Inflammatory macrophage treated with lipopolysaccharide for 4 hours (primary cell): ENCODE measurements at regions not wholly inside any gene's neighbourhood (a gene's known extent, or its start where the extent isn't known, plus 50 kb on each side); places are given as distances from the start of the nearest gene placed in this dataset.

Source experiments
- DNase-seq: peaks from one replicate; pipeline ENCODE4 v3.0.0-alpha.2; 2020

DNA sequence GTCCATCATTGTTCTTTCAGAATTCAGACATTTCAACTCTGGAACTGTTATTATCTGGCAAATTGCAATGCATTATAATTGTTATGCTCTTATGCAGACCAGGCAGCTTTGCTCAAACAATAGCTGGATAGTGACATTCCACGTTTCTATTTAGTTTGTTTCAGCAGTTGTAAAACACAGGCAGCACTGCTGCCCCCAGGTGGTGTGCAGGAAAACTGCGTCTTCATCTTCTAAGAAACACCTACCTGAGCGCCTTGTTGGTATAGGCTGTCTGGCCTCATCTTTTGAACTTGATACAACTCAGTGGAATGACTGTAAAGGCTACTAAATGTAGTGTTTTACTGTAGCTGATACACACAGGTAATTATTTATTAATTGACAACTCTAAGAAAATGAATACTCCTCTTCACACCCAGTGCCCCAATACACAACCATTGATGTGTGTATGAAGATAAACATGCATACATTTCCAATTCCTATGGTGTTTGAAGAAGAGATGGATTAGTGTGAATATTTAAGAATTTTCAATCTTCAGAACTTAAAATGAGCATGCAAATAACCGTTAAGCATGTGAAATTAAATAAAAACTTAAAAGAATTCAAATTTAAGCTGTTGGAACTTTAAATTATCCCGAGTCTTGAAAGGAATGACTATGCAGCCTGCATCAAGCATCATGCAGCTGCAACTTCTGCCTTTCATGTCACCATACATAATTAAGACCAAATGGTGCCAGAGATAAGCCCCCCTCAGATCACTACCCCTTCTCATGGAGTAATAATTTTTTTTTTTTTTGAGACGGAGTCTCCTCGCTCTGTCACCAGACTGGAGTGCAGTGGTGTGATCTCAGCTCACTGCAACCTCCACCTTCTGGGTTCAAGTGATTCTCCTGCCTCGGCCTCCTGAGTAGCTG is 85.6 kb downstream of the CD8B2 start:
- DNase-seq, result peak; percentile 16

DNA sequence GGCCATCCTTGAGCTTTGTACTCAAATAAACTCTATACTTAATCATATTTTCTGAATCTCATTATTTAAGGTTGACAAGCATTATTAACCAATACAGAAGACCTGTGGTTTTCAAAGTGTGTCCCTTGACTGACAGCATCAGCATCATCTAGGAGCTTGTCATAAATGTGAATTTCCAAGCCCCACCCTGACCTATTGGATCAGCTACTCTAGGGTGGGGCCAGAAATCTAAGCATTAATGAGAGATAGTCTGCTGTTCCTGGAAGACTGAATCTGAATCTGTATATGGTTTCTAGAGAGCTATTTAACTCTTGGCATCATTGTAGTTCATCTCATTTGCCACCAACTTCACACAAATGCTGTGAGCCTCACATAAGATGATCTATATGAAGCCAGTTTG is 86.6 kb downstream of the CD8B2 start:
- no peak for DNase-seq

DNA sequence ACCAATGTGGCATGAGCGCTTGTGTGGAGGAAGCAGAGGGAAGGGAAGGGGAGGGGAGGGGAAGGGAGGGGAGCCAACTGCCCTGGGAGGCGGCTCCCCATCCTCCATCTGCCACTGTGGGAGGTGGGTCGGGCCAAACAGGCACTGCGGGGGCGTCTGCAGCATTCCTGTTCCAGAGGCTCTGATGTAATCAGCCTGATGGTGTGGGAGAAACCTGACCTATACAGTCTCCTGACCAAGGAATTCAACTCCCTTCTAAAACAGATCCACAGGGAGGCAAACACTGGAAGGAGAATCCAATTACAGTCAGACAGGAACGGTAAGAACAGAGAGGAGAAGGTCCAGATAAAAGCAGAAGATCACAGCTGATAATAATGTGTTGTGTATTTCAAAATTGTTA is 88.8 kb downstream of the CD8B2 start:
- DNase-seq, result no peak

DNA sequence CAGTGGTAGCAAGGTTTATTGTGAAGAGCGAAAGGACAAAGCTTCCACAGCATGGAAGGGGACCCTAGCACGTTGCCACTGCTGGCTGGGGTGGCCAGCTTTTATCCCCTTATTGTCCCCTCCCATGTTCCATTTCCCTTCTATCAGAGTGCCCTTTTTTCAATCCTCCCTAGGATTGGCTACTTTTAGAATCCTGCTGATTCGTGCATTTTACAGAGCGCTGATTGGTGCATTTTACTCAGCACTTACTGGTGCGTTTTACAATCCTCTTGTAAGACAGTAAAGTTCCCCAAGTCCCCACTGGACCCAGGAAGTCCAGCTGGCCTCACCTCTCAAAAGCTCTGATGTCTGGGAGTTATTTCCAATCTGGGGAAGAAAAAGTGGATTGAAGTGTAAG is 90.1 kb downstream of the CD8B2 start:
- no peak for DNase-seq

DNA sequence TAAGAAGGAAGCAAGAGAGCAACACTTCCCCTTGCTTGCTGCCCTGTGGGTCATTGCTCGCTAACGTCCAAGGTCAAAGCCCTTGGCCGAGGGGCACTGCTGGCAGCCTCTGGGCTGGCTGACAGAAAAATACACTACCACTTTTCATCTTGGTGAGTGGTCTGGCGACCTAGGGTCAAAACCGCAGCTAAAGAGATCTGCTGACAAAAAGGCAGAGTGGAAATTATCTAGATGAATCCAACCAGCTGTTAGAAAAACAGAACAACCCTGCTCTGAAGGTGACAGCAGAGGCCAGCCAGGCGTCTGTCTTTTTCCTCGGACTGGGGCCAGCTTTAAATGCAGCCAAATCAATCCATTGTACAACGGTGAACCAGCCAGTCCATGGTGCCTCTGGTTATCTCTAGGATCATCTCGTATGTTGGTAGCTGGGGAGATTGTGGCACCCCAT is 92.6 kb downstream of the CD8B2 start:
- DNase-seq, result no peak

DNA sequence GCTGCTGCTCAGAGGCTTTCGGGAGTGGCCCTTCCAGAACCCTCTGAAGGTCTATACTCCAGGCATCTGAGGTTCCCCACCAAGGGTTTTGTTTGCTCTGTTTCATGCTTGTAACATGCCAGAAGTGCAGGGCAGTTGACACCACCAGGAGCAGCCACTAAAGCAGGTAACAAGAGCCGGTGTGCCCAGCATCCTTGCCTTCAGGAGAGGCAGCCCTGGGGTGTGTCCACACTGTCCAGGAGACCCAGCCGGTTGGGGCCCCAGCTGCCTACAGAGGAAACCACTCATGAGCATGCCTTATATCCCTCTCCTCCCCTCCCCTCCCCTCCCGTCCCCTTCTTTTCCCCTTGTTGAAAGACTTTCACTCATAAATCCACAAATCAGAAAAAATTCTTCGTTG is 93.1 kb downstream of the CD8B2 start:
- DNase-seq, result no peak

DNA sequence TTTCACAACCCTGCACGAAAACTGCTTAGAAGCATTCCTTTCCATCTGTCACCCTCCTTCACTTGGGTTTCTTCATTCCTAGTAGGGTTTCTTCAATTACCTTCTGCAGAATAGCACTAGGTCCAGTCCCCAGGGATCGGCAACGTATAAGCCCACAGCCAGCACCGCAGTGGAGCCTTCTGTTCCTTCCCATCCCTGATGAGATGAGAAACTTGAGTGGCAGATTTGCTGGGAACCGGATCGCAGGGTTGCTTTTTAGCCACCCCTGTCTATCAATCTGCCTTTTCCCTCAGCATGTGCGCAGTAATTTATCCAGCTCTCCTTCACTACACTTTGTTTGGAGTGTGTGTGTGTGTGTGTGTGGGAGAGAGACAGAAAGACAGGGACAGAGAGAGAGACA is 94.2 kb downstream of the CD8B2 start:
- DNase-seq, result no peak

DNA sequence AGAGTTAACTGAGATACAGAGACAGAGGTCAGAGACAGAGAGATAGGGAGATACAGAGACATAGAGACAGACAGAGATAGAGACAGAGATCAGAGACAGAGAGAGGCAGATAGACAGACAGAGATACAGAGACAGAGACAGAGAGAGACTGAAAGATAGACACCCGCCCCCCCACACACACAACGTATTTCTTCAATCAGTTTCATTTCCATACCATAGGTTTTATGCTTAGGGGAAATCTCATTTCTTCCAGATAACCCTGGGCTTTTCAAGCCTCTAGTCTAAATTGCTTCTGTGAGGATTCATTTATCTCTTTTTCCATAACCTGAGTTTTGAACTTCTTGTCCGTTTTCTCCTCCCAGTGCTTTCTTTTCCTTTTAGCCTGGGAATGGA is 94.6 kb downstream of the CD8B2 start:
- DNase-seq, result peak; percentile 30

DNA sequence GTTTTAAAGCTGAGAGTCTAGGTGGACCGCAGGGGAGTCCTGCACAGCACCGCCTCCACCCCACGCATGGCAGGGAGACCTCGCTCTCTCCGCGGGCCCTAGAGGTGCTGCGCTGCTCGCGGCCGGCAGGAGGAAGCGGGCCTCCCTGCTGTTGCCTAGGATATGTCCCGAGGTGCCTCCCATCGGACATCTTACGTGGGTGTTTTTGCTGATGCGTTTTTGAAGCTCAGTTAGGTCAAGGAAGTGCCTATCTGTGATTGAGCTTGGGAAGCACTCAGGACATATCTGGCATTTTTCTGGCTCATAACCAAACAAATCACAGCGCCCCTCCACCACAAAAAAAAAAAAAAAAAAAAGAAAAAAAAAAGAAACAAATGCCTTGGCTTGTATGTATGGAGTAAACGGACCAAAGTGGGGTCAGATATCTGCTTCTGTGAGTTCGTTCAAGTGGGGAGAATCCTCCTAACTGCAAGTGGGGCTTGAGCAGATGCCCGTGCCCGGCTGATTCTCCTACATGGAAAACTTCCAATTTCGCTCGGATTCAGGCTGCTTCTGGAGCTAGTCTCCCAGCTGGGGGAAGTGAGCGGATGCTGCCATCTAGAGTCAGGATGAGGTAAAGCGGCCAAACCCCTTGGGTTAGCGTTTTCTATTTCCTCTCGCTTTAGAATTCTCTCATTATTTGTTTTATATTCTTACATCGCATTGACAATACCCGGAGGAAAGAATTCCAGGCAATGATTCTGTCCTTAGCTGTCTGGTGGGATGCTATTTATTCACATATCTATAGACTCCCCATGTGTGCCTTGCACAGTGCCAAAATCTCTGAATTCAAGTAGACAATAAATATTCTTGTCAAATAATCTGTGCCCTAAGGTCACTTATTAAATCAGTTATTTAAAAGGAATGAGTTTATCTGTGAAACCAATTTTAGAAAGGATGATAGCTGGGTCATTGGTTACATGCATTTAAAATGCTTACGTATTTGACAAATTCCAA is 95.3 kb downstream of the CD8B2 start:
- peak; percentile 70 for DNase-seq

DNA sequence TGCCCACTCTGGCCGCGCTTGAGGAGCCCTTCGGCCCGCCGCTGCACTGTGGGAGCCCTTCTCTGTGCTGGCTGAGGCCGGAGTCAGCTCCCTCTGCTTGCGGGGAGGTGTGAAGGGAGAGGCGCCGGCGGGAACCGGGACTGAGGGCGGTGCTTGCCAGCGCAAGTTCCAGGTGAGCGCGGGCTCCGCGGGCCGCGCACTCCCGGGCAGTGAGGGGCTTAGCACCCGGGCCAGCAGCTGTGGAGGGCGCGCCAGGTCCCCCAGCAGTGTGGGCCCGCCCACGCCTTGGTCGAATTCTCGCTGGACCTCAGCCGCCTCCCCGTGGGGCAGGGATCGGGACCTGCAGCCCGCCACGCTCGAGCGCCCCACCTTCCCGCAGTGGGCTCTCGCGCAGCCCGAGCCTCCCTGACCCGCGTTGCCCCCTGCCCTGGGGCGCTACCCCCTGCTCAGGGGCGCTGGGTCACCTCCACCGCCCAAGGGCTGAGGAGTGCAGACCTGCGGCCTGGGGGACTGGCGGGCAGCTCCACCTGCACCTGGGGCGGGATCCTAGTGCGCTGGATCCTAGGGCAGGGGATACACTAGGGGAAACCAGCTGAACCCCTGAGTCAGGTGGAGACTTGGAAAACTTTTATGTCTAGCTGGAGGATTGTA is 97.3 kb downstream of the CD8B2 start:
- DNase-seq, result no peak

DNA sequence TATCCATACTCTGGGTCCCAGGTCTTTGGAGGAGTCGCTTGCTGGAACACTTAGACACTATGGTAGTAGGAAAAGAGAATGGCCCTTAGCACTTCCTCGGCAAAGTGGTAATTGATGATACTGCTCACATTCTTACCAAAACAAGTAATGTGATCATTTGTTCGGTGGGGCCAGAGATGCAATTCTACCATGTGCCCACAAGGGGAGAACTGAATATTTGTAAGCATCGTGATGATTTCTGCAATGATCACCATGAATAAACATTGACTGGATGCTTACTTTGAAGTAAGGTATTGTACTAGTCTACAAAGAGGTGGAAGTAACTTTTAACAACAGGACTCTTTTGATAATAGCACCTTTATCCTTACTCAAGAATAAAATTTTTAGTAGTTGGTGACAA is 109.7 kb downstream of the CD8B2 start:
- no peak for DNase-seq

DNA sequence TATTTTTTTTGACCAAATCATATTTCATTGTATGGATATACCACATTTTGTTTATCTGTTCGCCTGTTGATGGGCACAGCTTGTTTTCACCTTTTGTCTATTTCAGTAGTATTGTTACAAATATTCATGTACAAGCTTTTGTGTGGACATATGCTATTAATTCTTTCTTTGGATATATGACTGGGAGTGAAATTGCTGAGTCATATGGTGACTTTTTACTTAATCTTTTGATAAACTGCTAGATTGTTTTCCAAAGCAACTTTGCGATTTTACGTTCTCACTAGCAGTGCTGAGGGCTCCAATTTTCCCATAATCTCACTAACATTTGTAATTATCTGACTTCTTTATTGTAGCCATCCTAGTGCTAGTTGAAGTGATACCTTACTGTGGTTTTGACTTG is 112.4 kb downstream of the CD8B2 start:
- DNase-seq, result no peak

DNA sequence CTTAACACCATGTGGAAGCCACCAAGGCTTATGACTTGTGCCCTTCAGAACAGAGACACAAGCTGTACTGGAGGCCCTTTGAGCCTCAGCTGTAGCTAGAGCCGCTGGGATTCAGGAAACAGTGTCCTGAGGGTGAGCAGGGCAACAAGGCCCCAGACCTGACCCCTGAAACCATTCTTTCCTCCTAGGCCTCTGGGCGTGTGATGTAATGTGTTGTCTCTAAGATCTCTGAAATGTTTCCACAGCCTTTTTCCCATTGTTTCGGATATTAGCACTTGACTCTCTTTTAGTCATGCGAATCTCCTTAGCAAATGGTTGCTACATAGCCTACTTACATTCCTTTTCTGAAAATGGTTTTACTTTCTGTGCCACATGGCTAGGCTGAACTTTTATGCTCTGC is 114.9 kb downstream of the CD8B2 start:
- no peak for DNase-seq

DNA sequence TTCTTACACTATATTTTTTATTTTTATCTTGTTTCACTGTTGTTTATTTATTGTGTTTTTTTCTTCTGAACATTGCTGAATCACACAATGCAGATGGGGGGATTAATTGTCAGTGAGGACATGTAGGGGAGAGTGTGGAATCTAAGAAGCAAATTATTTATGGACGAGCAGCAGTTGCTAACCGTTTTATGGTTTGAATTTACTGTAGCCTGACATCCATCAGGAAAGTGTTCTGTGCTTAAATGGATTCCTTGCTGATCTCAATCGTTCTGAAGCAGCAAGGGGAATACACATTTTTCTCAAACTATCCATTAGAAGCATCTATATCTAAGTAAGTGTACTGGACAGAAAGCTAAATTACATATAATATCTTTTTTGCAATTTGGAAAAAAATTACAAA is 119.5 kb downstream of the CD8B2 start:
- DNase-seq, result no peak

DNA sequence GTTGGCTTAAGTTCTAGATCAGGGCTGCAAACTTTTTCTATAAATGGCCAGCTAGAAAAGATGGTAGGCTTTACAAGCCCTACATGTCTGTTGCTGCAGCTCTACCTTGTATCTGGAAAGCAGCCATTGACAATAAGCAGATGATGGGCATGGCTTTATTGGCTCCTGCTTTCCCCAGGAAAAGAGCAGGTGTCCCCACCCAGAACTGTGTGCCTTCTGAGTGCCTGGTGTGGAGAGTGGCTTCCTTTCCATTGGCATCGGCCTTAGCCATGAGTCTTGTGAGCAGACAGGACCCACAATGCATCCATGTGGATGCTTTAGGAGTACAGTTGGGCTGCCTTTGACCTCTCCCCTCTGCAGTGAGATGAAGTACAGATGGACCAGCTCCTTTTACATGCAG is 120.2 kb downstream of the CD8B2 start:
- DNase-seq, result no peak

DNA sequence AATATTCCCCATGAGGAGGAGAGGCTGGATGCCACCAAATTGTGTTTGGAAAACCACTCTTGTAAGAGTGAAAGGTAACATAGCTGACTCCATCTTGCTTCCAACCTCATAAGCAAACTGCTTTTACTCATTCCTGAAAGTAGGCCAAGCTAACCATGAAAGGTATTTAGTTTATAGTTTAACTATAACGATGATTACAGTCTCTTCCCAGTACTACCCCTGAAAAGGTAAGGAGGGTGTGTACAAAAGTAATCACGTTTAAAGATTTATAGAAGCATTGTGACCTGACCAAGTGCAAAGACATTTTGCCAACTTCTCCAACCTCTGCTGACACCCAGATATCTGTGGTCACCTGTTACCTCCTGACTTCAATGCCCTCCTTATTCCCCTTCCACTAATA is 122.6 kb downstream of the CD8B2 start:
- DNase-seq, result no peak

DNA sequence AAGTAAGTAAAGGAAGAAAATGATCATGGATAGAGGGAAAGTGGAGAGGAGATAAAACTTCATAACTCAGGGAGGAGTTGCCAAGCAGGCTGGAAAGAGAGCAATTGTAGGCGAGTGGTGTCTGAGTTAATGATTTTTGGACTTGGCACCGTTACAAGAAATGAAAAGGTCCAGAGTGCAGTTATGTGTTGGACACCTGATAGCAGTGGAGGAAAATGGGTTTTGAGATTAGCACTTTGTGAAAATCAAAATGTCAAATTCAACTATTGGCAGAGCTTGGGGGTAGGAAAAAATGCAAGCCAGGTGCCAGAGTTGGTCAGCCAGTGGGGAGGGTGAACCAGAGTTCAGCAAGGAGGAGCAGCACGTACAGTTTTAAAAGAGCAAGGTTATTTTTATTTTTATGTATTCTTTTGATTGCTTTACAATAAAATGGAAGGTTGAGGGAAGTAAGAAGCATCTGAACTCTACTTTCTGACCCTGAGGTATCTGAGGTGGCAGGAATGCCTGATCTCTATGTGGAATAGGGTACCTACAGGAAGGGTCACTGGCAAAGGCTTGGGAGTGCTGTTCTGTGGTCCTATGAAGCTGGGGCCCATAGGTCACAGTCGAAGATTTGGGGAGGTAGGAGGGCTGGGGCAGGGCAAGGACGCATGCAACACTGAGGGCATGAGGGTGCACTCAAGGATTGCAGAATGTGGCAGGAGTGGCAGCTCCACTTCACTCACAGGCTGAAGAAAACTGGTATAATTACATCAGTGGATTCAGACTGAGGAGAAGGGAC is 127.5 kb downstream of the CD8B2 start:
- DNase-seq, result no peak

DNA sequence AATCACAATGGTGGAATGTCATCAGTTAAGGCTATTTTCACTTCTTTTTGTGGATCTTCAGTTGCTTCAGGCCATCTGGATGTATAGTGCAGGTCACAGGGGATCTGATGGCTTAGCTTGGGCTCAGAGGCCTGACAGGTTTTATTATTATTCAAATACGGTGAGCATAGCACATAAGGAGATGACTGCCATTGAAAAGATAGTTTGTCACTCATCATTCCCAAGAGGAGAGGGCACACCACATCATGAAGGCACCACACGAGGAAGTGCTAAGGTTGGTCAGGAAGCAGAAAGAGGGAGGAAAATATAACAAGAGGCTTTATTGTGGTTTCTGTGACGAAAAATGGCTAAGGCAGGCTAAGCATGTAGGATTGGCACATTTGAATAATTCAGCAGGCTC is 131.4 kb downstream of the CD8B2 start:
- DNase-seq, result no peak

DNA sequence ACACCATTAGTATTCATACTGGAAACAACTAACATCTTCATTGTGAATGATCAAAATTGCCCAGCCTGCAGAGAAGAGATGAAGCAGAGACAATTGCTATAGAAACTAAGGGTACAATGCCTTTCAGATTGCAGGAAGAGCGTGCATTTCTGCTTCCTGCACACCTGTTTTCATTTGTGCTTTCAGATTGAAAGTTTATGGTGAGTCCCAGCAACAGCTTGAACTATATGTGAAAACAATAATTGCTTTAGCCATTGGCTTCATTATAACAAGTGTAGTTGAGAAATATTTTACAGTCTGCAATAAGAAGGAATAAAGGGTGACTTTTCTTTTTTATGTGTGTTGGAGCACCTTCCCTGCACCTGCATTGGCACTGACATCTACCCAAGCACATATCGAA is 136.3 kb downstream of the CD8B2 start:
- no peak for DNase-seq

DNA sequence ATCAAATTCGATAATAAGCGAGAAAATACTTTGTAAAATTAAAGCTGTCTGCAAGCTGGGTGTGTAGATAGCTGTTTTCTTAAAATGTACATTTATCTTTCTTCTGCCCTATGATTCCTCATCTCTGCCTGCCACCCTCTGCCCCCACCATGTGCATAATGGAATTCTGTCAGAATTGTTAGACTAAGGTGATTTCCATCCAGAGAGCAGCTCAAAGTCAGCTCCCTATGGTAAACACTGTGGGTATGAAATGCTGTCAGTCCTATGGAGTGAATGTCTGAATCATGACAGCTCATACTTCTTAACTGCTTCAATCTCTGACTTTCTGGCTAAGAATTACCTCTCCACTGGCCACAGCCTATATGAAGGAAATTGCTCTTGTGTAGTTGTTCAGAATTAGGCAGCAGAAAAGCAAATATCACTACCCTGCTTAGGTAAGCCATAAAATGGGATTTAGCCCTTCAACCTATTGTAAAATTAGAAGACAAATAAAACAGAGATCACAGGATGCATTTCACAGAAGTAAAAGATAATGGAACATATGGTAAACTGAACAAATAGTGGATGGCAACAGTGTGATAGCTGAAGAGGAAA is 137.7 kb downstream of the CD8B2 start:
- DNase-seq, result no peak

DNA sequence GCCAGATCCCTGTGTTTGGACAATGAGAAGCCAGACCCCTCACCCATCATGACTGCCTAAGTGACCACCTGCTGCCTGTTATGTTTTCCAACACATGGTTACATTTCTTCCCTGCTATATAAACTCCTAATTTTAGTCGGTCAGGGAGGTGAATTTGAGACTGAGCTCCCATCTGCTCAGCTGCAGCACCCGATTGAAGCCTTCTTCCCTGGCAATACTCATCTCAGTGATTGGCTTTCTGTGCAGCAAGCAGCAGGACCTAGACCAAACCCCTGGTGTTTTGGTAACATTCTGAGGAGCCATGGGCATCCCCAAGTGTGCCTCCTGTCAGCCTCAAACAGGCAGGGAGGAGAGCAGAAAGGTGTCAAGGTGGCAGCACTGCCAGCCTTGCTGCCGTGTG is 141.2 kb downstream of the CD8B2 start:
- DNase-seq, result no peak

DNA sequence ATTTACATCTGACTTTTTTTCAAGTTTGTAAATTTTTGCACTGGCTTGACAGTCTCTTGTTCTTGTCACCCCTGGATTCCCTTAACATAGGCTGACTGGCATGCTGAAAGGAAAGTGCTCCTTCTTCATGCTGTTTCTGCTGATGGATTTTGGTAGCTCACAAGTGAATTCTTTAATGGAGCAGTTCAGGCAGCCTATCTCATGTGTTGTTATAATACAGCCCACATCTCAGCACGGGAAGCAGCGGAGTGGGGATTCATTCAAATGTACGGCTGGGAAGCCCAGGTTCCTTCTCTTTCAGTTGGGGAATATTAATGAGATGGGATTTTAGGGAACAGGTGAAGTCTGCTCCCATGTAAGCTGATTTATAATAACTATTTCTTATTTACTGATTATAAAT is 142.8 kb downstream of the CD8B2 start:
- DNase-seq, result no peak
